Fibroblast of skin of right biceps (primary cell): ENCODE measurements at regions not wholly inside any gene's neighbourhood (a gene's known extent, or its start where the extent isn't known, plus 50 kb on each side); places are given as distances from the start of the nearest gene placed in this dataset.
"Not testable (repeated sequence)": the region's sequence is repeated elsewhere in the genome, so short reads cannot be mapped to it uniquely, and the experiment has no call there.

Source experiments
- DNase-seq: peaks from one replicate; pipeline ENCODE4 v3.0.0-alpha.2; 2013

DNA sequence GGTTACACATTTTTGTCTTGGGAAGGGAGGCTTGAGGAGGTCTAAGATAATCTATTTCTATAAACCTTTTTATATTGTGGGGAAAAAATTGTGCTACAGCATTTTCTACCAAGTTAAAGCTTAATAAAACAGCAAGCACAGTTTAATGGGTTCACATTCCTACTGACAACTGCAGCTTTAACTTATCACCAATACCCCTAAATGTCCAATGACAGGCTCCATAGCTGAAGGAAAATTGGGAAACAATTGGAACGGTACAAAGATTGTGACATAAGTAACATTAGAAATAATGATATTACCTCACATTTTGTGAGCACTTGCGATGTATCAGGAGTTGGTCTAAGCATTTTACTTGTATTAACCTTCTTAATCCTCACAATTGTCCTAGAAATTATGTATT is 79.5 kb upstream of the HAPLN1 start:
- no peak for DNase-seq

GRCh38 chr5:83799020-83799419 is 78.4 kb upstream of the HAPLN1 start:
- not testable (repeated sequence) for DNase-seq

- no peak for DNase-seq
Measured at GRCh38 chr5:83789371-83789770, 68.7 kb upstream of the HAPLN1 start.

DNA sequence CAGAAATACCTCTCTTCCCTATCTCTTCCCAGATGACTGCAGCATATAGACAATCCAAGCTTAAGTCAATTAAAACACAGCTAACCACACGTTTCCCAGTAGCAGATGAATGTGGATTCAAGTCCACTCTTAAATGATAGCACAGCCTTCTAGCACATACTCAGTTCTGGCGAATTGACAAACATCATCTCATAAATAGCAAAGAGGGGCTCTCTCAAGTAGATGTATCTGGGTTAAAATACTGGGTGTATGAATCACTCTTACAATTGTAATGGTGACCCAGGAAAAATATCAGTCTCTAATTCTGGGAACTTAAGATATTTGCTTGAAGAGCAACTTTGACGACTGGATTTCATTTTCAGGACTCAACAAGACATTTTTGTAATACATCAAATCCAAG is 67.0 kb upstream of the HAPLN1 start:
- peak; percentile 52 for DNase-seq

GRCh38 chr5:83785176-83785668 is 64.6 kb upstream of the HAPLN1 start:
- DNase-seq = no peak

DNA sequence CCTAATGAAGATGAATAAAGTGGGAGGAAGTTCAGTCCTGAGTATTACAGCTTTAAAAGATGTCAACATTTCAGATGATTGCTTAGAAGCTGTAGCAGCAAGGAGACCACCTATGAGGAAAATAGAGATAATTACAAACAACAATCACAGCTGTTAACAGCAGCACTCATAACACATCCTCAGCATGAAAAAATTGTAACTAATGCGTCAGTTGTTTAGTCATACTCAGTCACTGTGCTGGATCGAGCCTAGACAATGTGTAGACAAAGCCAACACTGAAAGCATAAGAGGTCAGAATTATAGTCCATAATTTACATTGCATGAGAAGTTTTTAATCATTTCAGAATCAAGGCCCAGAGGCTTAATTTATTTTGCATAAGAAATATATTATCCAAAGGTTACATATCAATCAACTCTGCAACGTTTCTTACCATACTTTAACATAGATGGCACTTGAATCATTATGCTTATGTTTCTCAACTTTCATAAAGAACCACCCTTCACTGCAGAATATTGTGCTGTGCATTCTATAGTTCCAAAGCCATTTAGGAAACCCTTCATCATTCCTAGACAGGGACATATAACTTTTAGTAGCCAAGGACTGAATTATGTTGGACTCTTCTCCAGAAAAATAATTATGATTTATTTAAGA is 60.2 kb upstream of the HAPLN1 start:
- no peak for DNase-seq

DNA sequence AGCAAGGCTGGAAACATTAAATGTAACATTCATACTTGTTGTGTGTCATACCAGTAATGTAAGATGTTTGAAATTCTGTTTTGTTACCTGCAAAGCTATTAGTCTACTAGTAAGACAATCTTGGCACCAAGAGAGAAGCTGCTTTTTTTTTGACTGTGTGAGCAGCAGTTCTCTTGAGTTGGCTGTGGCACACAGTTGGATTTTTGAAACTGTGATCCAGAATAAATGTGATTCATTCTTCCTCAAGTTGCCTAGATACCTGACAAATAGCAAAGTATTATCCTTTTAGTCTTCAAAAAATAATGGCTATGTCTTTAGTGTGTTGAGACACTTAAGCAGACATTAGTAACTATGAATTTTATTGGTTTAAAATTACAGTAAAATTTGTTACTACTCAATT is 57.2 kb upstream of the HAPLN1 start:
- peak; percentile 8 for DNase-seq

- DNase-seq = no peak
Measured at GRCh38 chr5:83776437-83777031, 55.9 kb upstream of the HAPLN1 start.
